Limb (tissue), 2 donors: ENCODE measurements at regions not wholly inside any gene's neighbourhood (a gene's known extent, or its start where the extent isn't known, plus 50 kb on each side); places are given as distances from the start of the nearest gene placed in this dataset.

Experiments used
- DNase-seq, 2 donors: peaks; one replicate each; pipeline ENCODE4 v3.0.0-alpha.2; 2016; ENCODE audit errors: extremely low spot score in 2 of 2

- no peak for DNase-seq
Measured at GRCh38 chr14:96979611-96980074, 182.5 kb downstream of the VRK1 start.

- DNase-seq, result no peak
Measured at GRCh38 chr14:96980835-96981234, 183.7 kb downstream of the VRK1 start.

- DNase-seq, result no peak
Measured at GRCh38 chr14:96986256-96987085, 189.3 kb downstream of the VRK1 start.

- DNase-seq, result no peak
Measured at GRCh38 chr14:96987086-96987474, 189.9 kb downstream of the VRK1 start.

GRCh38 chr14:96987771-96988170 is 190.6 kb downstream of the VRK1 start:
- DNase-seq, result no peak

GRCh38 chr14:96989306-96989705 is 192.1 kb downstream of the VRK1 start:
- DNase-seq, result no peak

GRCh38 chr14:96991226-96991625 is 194.0 kb downstream of the VRK1 start:
- no peak for DNase-seq

GRCh38 chr14:96994999-96995398 is 197.8 kb downstream of the VRK1 start:
- no peak for DNase-seq

GRCh38 chr14:96997269-96997668 is 200.1 kb downstream of the VRK1 start:
- no peak for DNase-seq

GRCh38 chr14:96997996-96998395 is 200.8 kb downstream of the VRK1 start:
- no peak for DNase-seq

GRCh38 chr14:96999654-97000155 is 202.5 kb downstream of the VRK1 start:
- DNase-seq, result no peak

GRCh38 chr14:97002454-97002853 is 205.3 kb downstream of the VRK1 start:
- DNase-seq, result no peak

GRCh38 chr14:97005934-97006333 is 208.8 kb downstream of the VRK1 start:
- no peak for DNase-seq

GRCh38 chr14:97010491-97011160 is 213.4 kb downstream of the VRK1 start:
- DNase-seq, result no peak

GRCh38 chr14:97013878-97014277 is 216.7 kb downstream of the VRK1 start:
- no peak for DNase-seq

GRCh38 chr14:97021001-97021400 is 223.8 kb downstream of the VRK1 start:
- no peak for DNase-seq

- DNase-seq, result no peak
Measured at GRCh38 chr14:97021571-97022168, 224.5 kb downstream of the VRK1 start.

- no peak for DNase-seq
Measured at GRCh38 chr14:97022741-97023140, 225.6 kb downstream of the VRK1 start.

- DNase-seq, result no peak
Measured at GRCh38 chr14:97023871-97024270, 226.7 kb downstream of the VRK1 start.

GRCh38 chr14:97024300-97024699 is 227.1 kb downstream of the VRK1 start:
- no peak for DNase-seq

- peak in 1 of 2 donors; percentile 30 for DNase-seq
Measured at GRCh38 chr14:97025722-97026121, 228.5 kb downstream of the VRK1 start.
